HEK293T (cell line): ENCODE measurements at regions not wholly inside any gene's neighbourhood (a gene's known extent, or its start where the extent isn't known, plus 50 kb on each side); places are given as distances from the start of the nearest gene placed in this dataset.
"Not testable (repeated sequence)": the region's sequence is repeated elsewhere in the genome, so short reads cannot be mapped to it uniquely, and the experiment has no call there.

Experiments
- CTCF ChIA-PET: fragments of 350-600 bp; formaldehyde crosslinking; extraction: SDS; loops from one replicate; lab custom pipeline; 2021; ENCODE audit warnings: antibody characterized with exemption, inconsistent platforms; lab: Yijun Ruan, JAX
- POLR2A ChIA-PET: fragments of 350-600 bp; formaldehyde crosslinking; extraction: SDS; loops from one replicate; lab custom pipeline; 2020; ENCODE audit warnings: antibody characterized with exemption, inconsistent platforms; lab: Yijun Ruan, JAX
- DNase-seq: peaks from one replicate; pipeline ENCODE4 v3.0.0; 2012; ENCODE audit warnings: mixed read lengths; ENCODE audit errors: extremely low spot score

GRCh38 chr13:46437808-46438404 is 50.9 kb upstream of the RUBCNL start:
- POLR2A ChIA-PET, DNase-seq, CTCF ChIA-PET: not testable (repeated sequence)
